Activated CD4-positive, alpha-beta T cell treated with anti-CD3 and anti-CD28 coated beads, Interleukin-10, Interleukin-2, amounts not matched to agents 100 ng/mL and 50 ng/mL, durations not matched to agents 16 hours and 8 hours (primary cell): ENCODE measurements at regions not wholly inside any gene's neighbourhood (a gene's known extent, or its start where the extent isn't known, plus 50 kb on each side); places are given as distances from the start of the nearest gene placed in this dataset.
"Not testable (repeated sequence)": the region's sequence is repeated elsewhere in the genome, so short reads cannot be mapped to it uniquely, and the experiment has no call there.

Experiments used
- DNase-seq: peaks from one replicate; pipeline ENCODE4 v3.0.0-alpha.2; 2020

DNA sequence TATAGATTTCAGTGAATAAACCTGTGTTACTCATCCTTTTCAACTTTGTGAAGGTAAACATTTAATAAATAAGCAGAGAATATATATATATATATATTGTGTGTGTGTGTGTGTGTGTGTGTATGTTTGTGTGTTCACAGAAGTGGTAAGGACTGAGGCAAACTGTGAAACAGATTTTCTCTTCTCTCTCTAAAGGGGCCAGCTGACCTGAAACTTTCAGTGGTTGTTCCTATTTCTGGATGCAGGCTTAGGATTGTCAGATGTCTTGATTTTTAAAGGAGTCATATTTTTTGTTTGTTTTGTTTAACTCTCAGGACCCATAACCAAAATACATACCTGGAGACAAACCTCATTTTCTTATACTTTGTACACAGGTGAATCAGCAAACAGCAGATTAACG, 714.9 kb upstream of the MEF2C start:
- no peak for DNase-seq

DNA sequence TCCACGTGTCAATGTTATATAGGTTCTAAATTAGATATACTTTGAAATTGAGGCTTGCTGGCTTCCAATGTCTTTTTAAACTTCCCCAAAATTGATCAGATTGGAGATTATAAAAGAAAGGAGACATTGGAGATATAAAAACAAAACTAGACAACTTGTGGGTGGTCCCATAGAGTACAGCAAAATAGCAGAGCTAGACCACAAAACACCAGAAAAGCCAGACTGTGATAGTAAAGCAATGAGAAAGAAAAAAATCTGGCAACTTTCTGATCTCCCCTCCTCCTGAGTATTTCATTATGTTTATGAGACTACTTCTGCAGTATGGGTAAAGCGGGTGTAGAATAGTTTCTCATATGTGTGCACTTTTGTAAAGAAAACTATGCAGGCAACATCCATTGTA, 713.8 kb upstream of the MEF2C start:
- no peak for DNase-seq

DNA sequence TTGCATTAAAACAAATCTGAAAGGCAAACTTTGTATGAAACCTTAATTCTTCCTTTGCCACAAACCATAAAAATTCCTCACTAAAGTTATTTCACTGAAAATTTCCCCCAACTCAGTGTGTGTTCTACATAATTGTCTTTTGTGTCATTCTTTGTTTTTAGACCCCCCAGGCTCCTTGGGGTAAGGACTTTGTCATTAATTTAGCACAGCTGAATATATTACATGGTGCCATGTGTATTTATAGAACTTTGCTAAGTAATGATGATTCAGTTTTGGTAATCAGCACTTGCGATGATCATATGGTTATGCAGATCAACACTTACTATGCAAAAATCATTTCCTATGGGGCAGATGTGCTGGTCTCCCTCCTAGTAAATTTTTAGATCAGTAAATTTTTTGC, 712.1 kb upstream of the MEF2C start:
- DNase-seq, result no peak

- no peak for DNase-seq
Observed at GRCh38 chr5:89584339-89584956, 701.5 kb upstream of the MEF2C start.

DNA sequence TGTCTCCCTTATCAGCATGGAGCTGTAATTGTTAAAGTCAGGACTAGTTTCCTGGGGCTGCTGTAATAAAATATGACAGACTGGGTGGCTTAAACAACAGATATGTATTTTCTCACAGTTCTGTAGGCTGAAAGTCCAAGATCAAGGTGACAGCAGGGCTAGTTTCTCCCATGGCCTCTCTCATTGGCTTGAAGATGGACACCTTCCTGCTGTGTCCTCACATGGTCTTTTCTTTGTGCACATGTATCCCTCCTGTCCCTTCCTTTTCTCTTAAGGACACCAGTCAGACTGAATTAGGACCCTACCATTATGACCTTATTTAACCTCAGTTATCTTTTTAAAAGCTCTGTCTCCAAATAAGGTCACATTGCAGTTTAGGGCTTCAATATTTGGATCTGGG, 700.5 kb upstream of the MEF2C start:
- no peak for DNase-seq

DNA sequence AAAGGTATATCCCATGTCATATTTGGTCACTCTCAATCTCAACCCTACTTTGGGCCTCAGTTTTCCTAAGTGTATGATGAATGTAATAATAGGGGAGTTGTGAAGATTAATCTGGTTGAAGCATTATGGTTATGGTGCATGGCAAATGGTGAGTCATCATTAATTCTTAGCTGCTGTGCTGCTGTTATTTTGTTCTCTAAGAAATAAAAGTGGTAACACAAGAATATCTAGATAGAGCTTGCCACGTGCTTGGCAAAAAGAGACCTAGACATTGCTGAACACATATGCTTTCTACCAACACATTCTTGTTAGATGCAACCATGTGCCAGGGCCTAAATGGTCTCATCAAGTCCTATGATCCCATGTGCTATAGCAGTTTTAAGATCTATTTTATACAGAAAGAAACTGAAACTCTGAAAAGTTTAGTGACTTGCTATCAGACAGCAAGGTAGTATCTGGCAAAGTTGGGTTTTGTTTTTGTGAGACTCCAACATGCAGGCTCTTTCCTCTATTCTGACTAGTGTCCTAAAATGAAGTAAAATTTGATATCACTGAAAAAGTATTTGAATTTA, 699.9 kb upstream of the MEF2C start:
- no peak for DNase-seq

- no peak for DNase-seq
Observed at GRCh38 chr5:89580976-89581375, 698.0 kb upstream of the MEF2C start.

- no peak for DNase-seq
Observed at GRCh38 chr5:89575319-89575718, 692.3 kb upstream of the MEF2C start.

- DNase-seq, result no peak
Observed at GRCh38 chr5:89573345-89573744, 690.4 kb upstream of the MEF2C start.

DNA sequence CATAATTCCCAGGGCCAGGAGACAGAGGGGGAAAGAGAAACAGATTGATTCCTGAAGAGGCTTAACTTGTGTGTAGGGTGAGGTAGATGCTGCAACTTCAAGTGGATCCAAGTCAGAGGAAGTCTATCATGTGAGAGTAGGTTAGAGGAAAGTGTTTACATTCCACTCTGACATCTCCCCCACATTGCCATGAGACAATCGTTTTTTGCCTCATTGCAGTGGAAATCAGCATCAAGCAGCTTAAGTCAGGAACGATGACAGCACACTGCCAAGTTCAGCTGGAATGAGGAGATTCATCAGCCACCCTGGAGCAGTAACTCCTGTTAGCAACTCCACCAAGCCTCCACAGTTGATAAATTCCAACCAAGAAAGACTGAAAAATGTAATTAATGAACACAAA, 689.7 kb upstream of the MEF2C start:
- DNase-seq, result no peak

GRCh38 chr5:89570557-89570956, 687.6 kb upstream of the MEF2C start:
- no peak for DNase-seq

DNA sequence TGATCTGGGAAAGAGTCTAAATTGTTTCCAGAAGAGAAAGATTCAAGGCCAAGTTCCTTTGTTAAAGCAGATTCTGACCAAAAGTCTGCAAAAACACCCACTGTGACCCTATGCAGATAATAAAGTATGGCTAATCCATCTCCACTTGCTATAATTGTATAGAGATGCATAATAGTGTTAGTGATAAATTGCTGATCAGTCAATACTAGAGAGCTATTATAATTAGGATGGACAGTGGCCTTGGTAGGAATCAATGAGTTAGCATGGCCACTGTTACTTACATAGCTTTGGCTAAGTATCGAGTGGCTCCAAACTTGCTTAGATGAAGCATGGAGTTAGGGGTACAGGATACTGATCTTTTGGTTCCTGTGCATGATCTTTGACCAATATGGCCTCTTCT, 683.4 kb upstream of the MEF2C start:
- no peak for DNase-seq

DNA sequence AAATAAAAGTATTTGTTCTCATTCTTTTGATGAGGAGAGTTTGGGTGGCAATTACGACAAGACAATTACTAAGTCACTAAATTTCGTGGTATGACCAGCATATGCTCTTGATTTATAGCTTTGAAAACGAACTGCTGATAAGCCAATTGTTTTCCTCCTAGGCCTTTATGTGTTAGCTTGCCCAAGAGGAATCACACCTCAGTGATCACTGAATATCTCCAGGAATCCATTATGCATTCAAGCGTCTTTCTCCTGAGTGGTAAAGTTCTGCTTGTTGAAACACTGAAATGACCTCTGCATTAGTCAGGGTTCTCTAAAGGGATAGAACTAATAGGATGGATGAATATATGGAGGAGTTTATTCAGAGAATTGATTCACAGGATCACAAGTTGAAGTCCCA, 677.7 kb upstream of the MEF2C start:
- DNase-seq, result no peak

GRCh38 chr5:89556215-89556913, 673.4 kb upstream of the MEF2C start:
- DNase-seq, result no peak

DNA sequence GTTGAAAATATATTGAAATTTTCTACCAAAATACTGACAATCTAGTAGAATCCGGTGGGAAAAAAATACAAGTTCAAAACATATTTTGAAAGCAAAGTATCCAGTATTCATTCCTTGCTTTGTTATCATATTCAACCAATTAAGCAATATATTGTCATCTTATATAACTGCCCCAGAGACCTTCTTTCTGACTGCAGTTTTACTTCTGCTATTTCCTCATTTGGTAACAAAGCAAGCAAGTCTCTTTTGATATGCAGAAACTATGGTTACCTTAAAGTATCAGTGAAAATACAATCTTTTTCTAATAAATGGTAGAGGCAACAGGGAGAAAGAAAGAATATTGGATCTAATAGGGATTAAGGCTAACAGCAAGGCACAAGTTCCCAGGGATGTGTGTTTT, 663.7 kb upstream of the MEF2C start:
- DNase-seq, result no peak

GRCh38 chr5:89545626-89546025, 662.6 kb upstream of the MEF2C start:
- DNase-seq, result no peak

- DNase-seq, result no peak
Observed at GRCh38 chr5:89545076-89545475, 662.1 kb upstream of the MEF2C start.

- DNase-seq, result no peak
Observed at GRCh38 chr5:89542736-89543135, 659.8 kb upstream of the MEF2C start.

GRCh38 chr5:89537800-89538199, 654.8 kb upstream of the MEF2C start:
- no peak for DNase-seq

DNA sequence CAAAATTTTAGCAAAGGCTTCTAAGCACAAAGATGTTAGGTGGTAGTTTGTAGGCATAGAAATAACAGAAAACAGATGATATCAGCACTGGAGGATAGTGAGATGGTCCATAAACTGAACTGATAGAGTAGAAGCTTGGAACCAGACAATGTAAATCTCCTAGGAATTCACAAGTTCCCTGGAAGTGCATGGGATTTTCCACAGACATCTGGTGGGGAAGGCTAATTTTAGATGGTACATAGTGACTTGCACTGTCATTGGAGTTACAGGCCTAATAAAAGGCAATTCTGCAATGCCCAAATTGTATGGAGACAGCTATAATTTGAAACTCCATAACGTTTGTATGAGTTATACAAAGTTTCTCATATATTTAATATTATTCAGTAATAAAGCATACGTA, 653.0 kb upstream of the MEF2C start:
- no peak for DNase-seq

DNA sequence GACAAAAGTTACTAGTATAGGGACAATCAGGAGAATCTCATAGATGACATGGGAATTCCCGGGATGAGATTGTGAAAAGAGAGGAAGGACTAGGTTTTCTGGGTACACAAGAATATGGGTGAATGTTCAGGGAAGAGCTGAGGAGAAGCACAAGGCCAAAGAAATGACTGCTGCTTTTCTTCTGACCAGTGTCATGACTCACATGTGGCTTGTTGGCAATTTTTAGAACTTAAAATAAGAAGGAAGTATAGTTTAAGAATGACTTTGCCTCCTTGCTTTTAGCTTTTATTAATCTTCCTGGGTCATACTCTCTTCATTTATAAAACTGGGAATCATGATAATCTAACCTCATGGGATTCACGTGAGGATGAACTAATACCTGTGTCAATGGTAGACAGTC, 652.4 kb upstream of the MEF2C start:
- DNase-seq, result no peak

GRCh38 chr5:89534331-89534730, 651.3 kb upstream of the MEF2C start:
- DNase-seq, result no peak

DNA sequence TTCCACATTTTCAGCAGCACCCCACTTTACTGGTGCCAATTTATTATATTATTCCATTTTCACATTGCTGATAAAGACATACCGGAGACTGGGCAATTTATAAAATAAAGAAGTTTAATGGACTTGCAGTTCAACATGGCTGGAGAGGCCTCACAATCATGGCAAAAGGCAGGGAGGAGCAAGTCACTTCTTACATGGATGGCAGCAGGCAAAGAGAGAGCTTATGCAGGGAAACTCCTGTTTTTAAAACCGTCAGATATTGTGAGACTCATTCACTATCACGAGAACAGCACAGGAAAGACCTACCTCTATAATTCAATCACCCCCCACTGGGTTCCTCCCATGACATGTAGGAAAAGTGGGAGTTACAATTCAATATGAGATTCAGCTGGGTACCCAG, 641.8 kb upstream of the MEF2C start:
- DNase-seq, result no peak

DNA sequence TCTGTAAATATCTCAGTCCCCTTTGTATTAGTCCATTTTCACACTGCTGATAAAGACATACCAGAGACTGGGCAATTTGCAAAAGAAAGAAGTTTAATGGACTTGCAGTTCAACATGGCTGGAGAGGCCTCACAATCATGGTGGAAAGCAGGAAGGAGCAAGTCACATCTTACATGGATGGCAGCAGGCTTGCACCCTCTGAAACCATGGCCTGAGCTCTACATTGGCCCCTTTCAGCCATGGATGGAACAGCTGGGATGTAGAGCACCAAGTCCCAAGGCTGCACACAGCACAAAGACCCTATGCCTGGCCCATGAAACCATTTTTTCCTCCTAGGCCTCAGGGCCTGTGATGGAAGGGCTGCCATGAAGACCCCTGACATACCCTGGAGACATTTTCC, 640.9 kb upstream of the MEF2C start:
- DNase-seq, result not testable (repeated sequence)

DNA sequence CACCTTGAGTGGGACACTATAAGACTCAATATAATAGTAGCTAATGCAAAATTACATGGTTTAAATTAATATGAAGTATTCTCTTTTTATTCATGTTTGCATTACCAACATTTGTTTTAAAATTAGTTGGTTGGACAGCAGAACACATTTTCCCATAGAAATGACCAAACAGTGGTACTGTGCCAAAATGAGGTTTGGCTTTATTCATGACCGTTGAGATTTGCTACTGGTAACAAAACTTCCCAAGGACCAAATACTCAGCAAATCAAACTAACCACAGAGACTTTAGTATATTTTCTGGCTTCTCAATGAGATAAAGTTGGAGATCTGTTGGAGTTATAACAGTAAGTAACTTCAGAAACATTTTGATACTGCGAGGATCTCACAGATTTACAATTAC, 637.8 kb upstream of the MEF2C start:
- DNase-seq, result no peak
